Spleen (tissue), 11 donors: ENCODE measurements at regions not wholly inside any gene's neighbourhood (a gene's known extent, or its start where the extent isn't known, plus 50 kb on each side); places are given as distances from the start of the nearest gene placed in this dataset.

ENCODE experiments used
- DNase-seq: peaks from one replicate; pipeline ENCODE4 v3.0.0-alpha.2; 2020
- H3K27ac ChIP-seq, 8 donors: fragments of 200-600 bp; sonication (generic) in 7 of 8; 1 replicate in 4 of 8; 2 replicates in 4 of 8; pipeline versions ENCODE4 v1.5.0 to v1.8.0; 2016 to 2021; ENCODE audit warnings: inconsistent platforms in 4 of 8, mild to moderate bottlenecking in 4 of 8, moderate library complexity in 1 of 8
- H3K27me3 ChIP-seq, 7 donors: fragments of 200-600 bp; sonication (generic) in 6 of 7; replicated peaks in 1 of 7; 1 replicate in 4 of 7; 2 replicates in 3 of 7; pipeline versions ENCODE4 v1.5.0 to v1.8.0; 2016 to 2021; ENCODE audit warnings: inconsistent platforms in 3 of 7, mild to moderate bottlenecking in 1 of 7
- H3K36me3 ChIP-seq, 6 donors: fragments of 200-600 bp; sonication (generic) in 5 of 6; 1 replicate in 4 of 6; 2 replicates in 2 of 6; pipeline versions ENCODE4 v1.5.0 to v1.8.0; 2016 to 2021; ENCODE audit warnings: inconsistent platforms in 2 of 6
- H3K4me1 ChIP-seq, 6 donors: fragments of 200-600 bp; sonication (generic) in 5 of 6; 1 replicate in 3 of 6; 2 replicates in 3 of 6; pipeline versions ENCODE4 v1.5.0 to v1.8.0; 2016 to 2021; ENCODE audit warnings: inconsistent platforms in 3 of 6
- H3K4me3 ChIP-seq, 8 donors: fragments of 200-600 bp; sonication (generic) in 7 of 8; 1 replicate in 4 of 8; 2 replicates in 4 of 8; pipeline versions ENCODE4 v1.5.0 to v1.8.0; 2016 to 2021; ENCODE audit warnings: inconsistent platforms in 4 of 8, mild to moderate bottlenecking in 4 of 8, moderate library complexity in 2 of 8
- H3K9me3 ChIP-seq, 8 donors: fragments of 200-600 bp; sonication (generic) in 7 of 8; 1 replicate in 4 of 8; 2 replicates in 4 of 8; pipeline versions ENCODE4 v1.5.0 to v1.8.0; 2016 to 2021; ENCODE audit warnings: inconsistent platforms in 4 of 8
- POLR2A ChIP-seq, 3 donors: fragments of 450-650 bp; IDR thresholded peaks; one replicate each; pipeline ENCODE4 v1.5.1; 2017; ENCODE audit warnings: antibody characterized with exemption in 3 of 3, mild to moderate bottlenecking in 1 of 3
- POLR2AphosphoS5 ChIP-seq, 3 donors: sonication (generic); formaldehyde crosslinking; IDR thresholded peaks; one replicate each; pipeline ENCODE4 v1.5.1; 2017; ENCODE audit warnings: antibody characterized with exemption in 3 of 3
- WGBS, 5 donors: extraction: QIAGEN DNeasy Blood & Tissue Kit in 3 of 5; methylation state at CpG; one replicate each; pipeline versions ENCODE4 v1.1.5 to v1.1.7; 2013 to 2018; 5-methylcytosine and 5-hydroxymethylcytosine counted together
- intact Hi-C: fragments of 100-400 bp; cut with DNase I; formaldehyde crosslinking; loops from one replicate; pipeline ENCODE4 v1.15.0; 2023; ENCODE audit warnings: low total_unique reads
- TF ChIP-seq, protein P1 (sequence below), 11 experiments: fragments of 200-600 bp in 7 of 11; fragments of 450-650 bp in 4 of 11; sonication (generic) in 4 of 11; IDR thresholded peaks in 8 of 11; conservative IDR thresholded peaks in 3 of 11; 1 replicate in 7 of 11; 2 replicates in 4 of 11; pipeline versions ENCODE4 v1.4.0 to v1.8.0; 2016 to 2021; ENCODE audit warnings: antibody characterized with exemption in 11 of 11, inconsistent platforms in 4 of 11, mild to moderate bottlenecking in 1 of 11
- donor health status: healthy with polysubstance abuse.
- donor health status: DM: no; HTN: no; CAD: no; lungs with moderate emphysema.
- donor health status: DM: no; HTN: no; CAD: no.
- donor health status: Bipolar disorder and iron deficiency.
- donor health status: healthy.
- donor health status: DM: no; HTN: no; CAD: no.
- donor health status: DM: yes; HTN: yes; CAD: no.

DNA sequence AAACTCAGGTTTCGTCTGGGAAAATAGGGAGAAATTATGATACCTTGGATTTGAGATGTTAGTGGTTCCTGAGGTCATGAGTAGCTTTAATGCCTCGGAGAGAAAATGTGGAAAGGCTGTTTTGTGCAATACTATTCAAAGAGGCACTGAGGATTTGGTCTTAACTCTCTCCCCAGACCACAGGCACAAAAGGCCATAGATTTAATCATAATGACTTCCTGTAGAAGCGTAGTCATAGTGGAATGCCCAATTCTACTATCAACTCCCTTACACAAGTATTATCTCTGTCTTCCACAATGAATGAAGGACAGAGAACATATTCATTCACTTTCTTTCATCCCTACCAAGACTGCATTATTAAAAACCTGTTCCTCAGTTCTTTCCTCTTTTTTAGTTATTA is 153.0 kb upstream of the FTMT start:
- no peak for DNase-seq
- no peaks in the 10 kb centered on the region for H3K36me3 ChIP-seq
- H3K27ac ChIP-seq: no peak overlapping the region
- H3K4me1 ChIP-seq: peaks cover 0 to 2% (median 0%) of the 10 kb centered on the region in 6 donors
- whole genome bisulfite sequencing, 5 donors: 57 to 73% (median 61%) methylated on average over 3 of the region's 3 CpGs
- H3K9me3 ChIP-seq: no peaks in the 10 kb centered on the region
- intact Hi-C loops: no loop called here
- no peaks in the 10 kb centered on the region for H3K27me3 ChIP-seq
- TF ChIP-seq POLR2A (IDR thresholded peaks at IDR 0.05) (no peak), POLR2AphosphoS5 (IDR thresholded peaks at IDR 0.05) (no peak)
- TF ChIP-seq, protein P1, sequence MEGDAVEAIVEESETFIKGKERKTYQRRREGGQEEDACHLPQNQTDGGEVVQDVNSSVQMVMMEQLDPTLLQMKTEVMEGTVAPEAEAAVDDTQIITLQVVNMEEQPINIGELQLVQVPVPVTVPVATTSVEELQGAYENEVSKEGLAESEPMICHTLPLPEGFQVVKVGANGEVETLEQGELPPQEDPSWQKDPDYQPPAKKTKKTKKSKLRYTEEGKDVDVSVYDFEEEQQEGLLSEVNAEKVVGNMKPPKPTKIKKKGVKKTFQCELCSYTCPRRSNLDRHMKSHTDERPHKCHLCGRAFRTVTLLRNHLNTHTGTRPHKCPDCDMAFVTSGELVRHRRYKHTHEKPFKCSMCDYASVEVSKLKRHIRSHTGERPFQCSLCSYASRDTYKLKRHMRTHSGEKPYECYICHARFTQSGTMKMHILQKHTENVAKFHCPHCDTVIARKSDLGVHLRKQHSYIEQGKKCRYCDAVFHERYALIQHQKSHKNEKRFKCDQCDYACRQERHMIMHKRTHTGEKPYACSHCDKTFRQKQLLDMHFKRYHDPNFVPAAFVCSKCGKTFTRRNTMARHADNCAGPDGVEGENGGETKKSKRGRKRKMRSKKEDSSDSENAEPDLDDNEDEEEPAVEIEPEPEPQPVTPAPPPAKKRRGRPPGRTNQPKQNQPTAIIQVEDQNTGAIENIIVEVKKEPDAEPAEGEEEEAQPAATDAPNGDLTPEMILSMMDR (IDR thresholded peaks at IDR 0.05 in 8 of 11, conservative IDR thresholded peaks at IDR 0.05 in 3 of 11): no peak
- H3K4me3 ChIP-seq: no peak overlapping the region

DNA sequence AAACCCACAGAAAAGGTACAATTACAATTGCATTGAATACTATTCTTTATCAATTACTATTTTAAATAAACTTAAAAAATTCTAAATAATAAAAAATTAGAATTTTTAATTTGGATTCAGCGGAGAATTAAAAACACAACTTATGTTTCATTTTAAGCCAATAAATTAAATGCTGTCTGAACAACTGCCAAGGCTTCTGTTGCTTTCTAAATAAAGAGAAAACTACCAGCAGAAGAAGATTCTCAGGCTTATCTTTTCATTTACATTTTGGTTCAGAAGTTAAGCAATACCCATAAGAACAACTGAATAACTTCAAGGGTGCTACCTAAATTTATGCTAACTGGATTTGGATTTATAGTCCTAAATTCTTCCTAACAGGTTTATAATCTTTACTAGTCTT is 150.0 kb upstream of the FTMT start:
- Histone ChIP-seq H3K36me3 (no peaks in the 10 kb centered on the region), H3K4me1 (no peaks in the 10 kb centered on the region), H3K27ac (no peak overlapping the region), H3K9me3 (no peaks in the 10 kb centered on the region), H3K27me3 (no peaks in the 10 kb centered on the region), H3K4me3 (no peak overlapping the region)
- 80 to 94% (median 90%) methylated on average over 1 of the region's 1 CpG for WGBS, 5 donors
- TF ChIP-seq POLR2AphosphoS5 (IDR thresholded peaks at IDR 0.05) (no peak), POLR2A (IDR thresholded peaks at IDR 0.05) (no peak)
- TF ChIP-seq, protein P1 (IDR thresholded peaks at IDR 0.05 in 8 of 11, conservative IDR thresholded peaks at IDR 0.05 in 3 of 11): no peak
- no peak for DNase-seq
- intact Hi-C loops: no loop called here

DNA sequence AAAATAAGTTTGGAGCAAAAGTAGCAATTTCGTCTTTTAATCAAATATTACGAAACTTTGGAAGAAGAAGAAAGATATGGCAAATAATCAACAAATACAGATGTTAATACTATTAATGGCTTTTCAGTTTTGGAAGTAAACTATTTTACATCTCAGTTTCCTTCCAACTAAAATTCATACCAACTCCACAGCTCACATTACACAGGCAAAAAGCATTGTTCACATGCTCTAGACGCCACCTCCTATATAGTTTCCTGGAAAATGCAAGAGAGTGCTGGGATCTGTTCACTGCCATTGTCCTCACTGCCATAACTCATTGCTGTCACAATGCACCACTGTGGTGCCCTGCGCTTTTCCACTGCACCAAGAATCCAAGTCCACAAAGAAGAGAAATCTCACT is 149.0 kb upstream of the FTMT start:
- Histone ChIP-seq H3K9me3 (no peaks in the 10 kb centered on the region), H3K4me3 (no peak overlapping the region), H3K4me1 (no peaks in the 10 kb centered on the region), H3K36me3 (no peaks in the 10 kb centered on the region), H3K27me3 (no peaks in the 10 kb centered on the region), H3K27ac (no peak overlapping the region)
- WGBS, 5 donors: 75 to 79% (median 76%) methylated on average over 4 of the region's 4 CpGs
- TF ChIP-seq POLR2AphosphoS5 (IDR thresholded peaks at IDR 0.05) (no peak), POLR2A (IDR thresholded peaks at IDR 0.05) (no peak)
- TF ChIP-seq, protein P1 (IDR thresholded peaks at IDR 0.05 in 8 of 11, conservative IDR thresholded peaks at IDR 0.05 in 3 of 11): no peak
- intact Hi-C loops: no loop called here
- no peak for DNase-seq

DNA sequence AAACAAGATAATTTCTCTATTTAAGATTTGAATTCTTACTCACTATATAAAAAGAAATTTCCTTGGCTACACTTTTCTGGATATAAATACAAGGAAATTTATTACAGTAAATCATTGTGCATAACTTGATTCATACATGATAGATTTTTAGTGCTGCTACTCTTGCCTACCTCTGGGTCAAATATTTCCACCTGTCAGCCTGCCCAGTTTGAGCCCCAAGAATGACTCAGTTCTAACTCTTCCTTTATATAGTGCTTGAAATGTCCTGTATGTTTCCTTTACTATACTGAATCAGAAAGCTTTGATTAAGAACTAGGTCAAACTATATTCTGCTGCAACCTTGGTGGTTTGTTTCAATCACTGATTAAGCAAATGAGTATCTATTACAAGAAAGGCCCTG is 147.4 kb upstream of the FTMT start:
- no peaks in the 10 kb centered on the region for H3K36me3 ChIP-seq
- no peaks in the 10 kb centered on the region for H3K4me1 ChIP-seq

More for the DNA sequence above, 147.4 kb upstream of the FTMT start:
- TF ChIP-seq POLR2AphosphoS5 (IDR thresholded peaks at IDR 0.05): no peak
- TF ChIP-seq, protein P1 (IDR thresholded peaks at IDR 0.05 in 8 of 11, conservative IDR thresholded peaks at IDR 0.05 in 3 of 11): no peak
- TF ChIP-seq POLR2A (IDR thresholded peaks at IDR 0.05): no peak
- Histone ChIP-seq H3K4me3 (no peak overlapping the region), H3K27ac (no peak overlapping the region), H3K9me3 (no peaks in the 10 kb centered on the region), H3K27me3 (no peaks in the 10 kb centered on the region)
- intact Hi-C loops: no loop called here
- DNase-seq: no peak
